ENCODE measurements at regions not wholly inside any gene's neighbourhood (a gene's known extent, or its start where the extent isn't known, plus 50 kb on each side); places are given as distances from the start of the nearest gene placed in this dataset.

DNA sequence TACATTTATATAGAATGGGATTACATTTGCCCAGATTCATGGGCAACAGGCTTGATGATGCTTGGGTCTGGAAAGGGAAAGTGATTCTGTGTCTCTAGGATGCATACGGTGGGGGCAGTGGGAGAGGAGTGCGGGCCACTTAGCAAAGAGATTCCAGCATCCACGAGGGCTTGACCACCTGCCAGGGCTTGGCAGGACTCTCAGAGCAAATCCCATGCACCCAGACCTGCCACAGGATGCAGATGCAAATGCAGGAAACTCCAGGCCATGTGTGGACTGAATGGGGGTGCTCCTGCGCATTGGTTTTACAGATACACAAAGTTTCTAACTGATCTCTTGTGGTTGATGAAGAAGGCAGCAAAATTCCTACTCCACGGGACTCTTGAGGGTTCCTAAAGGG, 334.7 kb downstream of the CYRIA start:
- TF ChIP-seq POLR2AphosphoS5 (IDR thresholded peaks at IDR 0.05; ENCODE audit: low read depth, low read length) (no peak), FOXM1 (IDR thresholded peaks at IDR 0.05; ENCODE audit: low read depth) (no peak), CTCF (IDR thresholded peaks at IDR 0.05) (no peak), MEF2A (IDR thresholded peaks at IDR 0.05; ENCODE audit: borderline replicate concordance, low read depth) (no peak), USF2 (IDR thresholded peaks at IDR 0.05; ENCODE audit: borderline replicate concordance, low read depth, low read length) (no peak), RXRA (IDR thresholded peaks at IDR 0.05; ENCODE audit: borderline replicate concordance, low read depth) (no peak)
- TF ChIP-seq, protein P1, sequence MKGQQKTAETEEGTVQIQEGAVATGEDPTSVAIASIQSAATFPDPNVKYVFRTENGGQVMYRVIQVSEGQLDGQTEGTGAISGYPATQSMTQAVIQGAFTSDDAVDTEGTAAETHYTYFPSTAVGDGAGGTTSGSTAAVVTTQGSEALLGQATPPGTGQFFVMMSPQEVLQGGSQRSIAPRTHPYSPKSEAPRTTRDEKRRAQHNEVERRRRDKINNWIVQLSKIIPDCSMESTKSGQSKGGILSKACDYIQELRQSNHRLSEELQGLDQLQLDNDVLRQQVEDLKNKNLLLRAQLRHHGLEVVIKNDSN (IDR thresholded peaks at IDR 0.05; ENCODE audit: borderline replicate concordance, low read depth): no peak
- TF ChIP-seq, protein P2, sequence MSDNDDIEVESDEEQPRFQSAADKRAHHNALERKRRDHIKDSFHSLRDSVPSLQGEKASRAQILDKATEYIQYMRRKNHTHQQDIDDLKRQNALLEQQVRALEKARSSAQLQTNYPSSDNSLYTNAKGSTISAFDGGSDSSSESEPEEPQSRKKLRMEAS (IDR thresholded peaks at IDR 0.05; ENCODE audit: low read depth): no peak
- TF ChIP-seq, protein P3, sequence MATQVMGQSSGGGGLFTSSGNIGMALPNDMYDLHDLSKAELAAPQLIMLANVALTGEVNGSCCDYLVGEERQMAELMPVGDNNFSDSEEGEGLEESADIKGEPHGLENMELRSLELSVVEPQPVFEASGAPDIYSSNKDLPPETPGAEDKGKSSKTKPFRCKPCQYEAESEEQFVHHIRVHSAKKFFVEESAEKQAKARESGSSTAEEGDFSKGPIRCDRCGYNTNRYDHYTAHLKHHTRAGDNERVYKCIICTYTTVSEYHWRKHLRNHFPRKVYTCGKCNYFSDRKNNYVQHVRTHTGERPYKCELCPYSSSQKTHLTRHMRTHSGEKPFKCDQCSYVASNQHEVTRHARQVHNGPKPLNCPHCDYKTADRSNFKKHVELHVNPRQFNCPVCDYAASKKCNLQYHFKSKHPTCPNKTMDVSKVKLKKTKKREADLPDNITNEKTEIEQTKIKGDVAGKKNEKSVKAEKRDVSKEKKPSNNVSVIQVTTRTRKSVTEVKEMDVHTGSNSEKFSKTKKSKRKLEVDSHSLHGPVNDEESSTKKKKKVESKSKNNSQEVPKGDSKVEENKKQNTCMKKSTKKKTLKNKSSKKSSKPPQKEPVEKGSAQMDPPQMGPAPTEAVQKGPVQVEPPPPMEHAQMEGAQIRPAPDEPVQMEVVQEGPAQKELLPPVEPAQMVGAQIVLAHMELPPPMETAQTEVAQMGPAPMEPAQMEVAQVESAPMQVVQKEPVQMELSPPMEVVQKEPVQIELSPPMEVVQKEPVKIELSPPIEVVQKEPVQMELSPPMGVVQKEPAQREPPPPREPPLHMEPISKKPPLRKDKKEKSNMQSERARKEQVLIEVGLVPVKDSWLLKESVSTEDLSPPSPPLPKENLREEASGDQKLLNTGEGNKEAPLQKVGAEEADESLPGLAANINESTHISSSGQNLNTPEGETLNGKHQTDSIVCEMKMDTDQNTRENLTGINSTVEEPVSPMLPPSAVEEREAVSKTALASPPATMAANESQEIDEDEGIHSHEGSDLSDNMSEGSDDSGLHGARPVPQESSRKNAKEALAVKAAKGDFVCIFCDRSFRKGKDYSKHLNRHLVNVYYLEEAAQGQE (IDR thresholded peaks at IDR 0.05; ENCODE audit: low read depth, low read length): no peak
- TF ChIP-seq, protein P4, sequence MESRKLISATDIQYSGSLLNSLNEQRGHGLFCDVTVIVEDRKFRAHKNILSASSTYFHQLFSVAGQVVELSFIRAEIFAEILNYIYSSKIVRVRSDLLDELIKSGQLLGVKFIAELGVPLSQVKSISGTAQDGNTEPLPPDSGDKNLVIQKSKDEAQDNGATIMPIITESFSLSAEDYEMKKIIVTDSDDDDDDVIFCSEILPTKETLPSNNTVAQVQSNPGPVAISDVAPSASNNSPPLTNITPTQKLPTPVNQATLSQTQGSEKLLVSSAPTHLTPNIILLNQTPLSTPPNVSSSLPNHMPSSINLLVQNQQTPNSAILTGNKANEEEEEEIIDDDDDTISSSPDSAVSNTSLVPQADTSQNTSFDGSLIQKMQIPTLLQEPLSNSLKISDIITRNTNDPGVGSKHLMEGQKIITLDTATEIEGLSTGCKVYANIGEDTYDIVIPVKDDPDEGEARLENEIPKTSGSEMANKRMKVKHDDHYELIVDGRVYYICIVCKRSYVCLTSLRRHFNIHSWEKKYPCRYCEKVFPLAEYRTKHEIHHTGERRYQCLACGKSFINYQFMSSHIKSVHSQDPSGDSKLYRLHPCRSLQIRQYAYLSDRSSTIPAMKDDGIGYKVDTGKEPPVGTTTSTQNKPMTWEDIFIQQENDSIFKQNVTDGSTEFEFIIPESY (IDR thresholded peaks at IDR 0.05; ENCODE audit: borderline replicate concordance, low read depth): no peak
